H4 (cell line): ENCODE measurements at regions not wholly inside any gene's neighbourhood (a gene's known extent, or its start where the extent isn't known, plus 50 kb on each side); places are given as distances from the start of the nearest gene placed in this dataset.

ENCODE experiments used
- DNase-seq: peaks from one replicate; pipeline ENCODE4 v3.0.0-alpha.2; 2015; ENCODE audit warnings: low spot score

GRCh38 chr6:169895000-169895759 is 143.8 kb downstream of the ERMARD start:
- DNase-seq = no peak

GRCh38 chr6:169894377-169894960 is 143.0 kb downstream of the ERMARD start:
- no peak for DNase-seq

- no peak for DNase-seq
Observed at GRCh38 chr6:169893624-169894023, 142.2 kb downstream of the ERMARD start.

- DNase-seq = no peak
Observed at GRCh38 chr6:169891846-169892245, 140.4 kb downstream of the ERMARD start.

GRCh38 chr6:169891421-169891820 is 140.0 kb downstream of the ERMARD start:
- DNase-seq = no peak

- DNase-seq = no peak
Observed at GRCh38 chr6:169890901-169891300, 139.5 kb downstream of the ERMARD start.

GRCh38 chr6:169890049-169890448 is 138.6 kb downstream of the ERMARD start:
- no peak for DNase-seq

GRCh38 chr6:169887529-169888140 is 136.2 kb downstream of the ERMARD start:
- no peak for DNase-seq

GRCh38 chr6:169886631-169887227 is 135.3 kb downstream of the ERMARD start:
- DNase-seq = no peak

GRCh38 chr6:169885831-169886230 is 134.4 kb downstream of the ERMARD start:
- DNase-seq = no peak

- no peak for DNase-seq
Observed at GRCh38 chr6:169885131-169885530, 133.7 kb downstream of the ERMARD start.

GRCh38 chr6:169884158-169884557 is 132.7 kb downstream of the ERMARD start:
- DNase-seq = no peak

- DNase-seq = no peak
Observed at GRCh38 chr6:169883316-169883715, 131.9 kb downstream of the ERMARD start.

- DNase-seq = no peak
Observed at GRCh38 chr6:169881976-169882375, 130.6 kb downstream of the ERMARD start.

- DNase-seq = no peak
Observed at GRCh38 chr6:169881398-169881797, 130.0 kb downstream of the ERMARD start.

GRCh38 chr6:169880516-169880915 is 129.1 kb downstream of the ERMARD start:
- no peak for DNase-seq

GRCh38 chr6:169869301-169869700 is 117.9 kb downstream of the ERMARD start:
- DNase-seq = no peak

- no peak for DNase-seq
Observed at GRCh38 chr6:169868458-169868857, 117.0 kb downstream of the ERMARD start.

GRCh38 chr6:169867751-169868191 is 116.3 kb downstream of the ERMARD start:
- no peak for DNase-seq

GRCh38 chr6:169866668-169867521 is 115.5 kb downstream of the ERMARD start:
- DNase-seq = no peak

GRCh38 chr6:169866140-169866534 is 114.7 kb downstream of the ERMARD start:
- no peak for DNase-seq
